ENCODE measurements at regions not wholly inside any gene's neighbourhood (a gene's known extent, or its start where the extent isn't known, plus 50 kb on each side); places are given as distances from the start of the nearest gene placed in this dataset.

DNA sequence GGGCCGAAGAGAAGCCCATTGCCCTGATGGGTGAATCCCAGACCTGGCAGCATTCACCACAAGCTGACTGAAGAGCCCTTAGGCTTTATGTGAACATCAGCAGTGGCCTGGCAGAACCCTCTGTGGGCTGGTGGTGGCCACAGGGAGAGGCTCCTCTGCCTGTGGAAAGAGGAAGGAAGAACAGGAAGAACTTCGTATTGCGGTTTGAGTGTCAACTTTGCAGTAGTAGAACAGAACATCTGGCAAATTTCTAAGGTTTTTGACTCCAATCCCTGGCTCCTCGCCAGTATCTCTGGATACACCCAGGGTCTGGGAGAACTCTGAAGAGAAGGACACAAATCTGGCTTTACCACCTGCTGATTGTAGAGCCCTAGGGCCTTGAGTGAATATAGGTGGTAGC is 356.4 kb upstream of the GRAMD2B start:
- H3K4me1 ChIP-seq (ENCODE audit: control insufficient read depth, low read depth, low read length), result no peaks in the 10 kb centered on the region
- no peaks in the 10 kb centered on the region for H3K36me3 ChIP-seq (ENCODE audit: control insufficient read depth, low read depth, low read length)
- H3K9ac ChIP-seq (ENCODE audit: low read length), result no peak overlapping the region
- no peaks in the 10 kb centered on the region for H3K9me3 ChIP-seq (ENCODE audit: control insufficient read depth, low read depth, low read length)
- H3K27me3 ChIP-seq (ENCODE audit: control insufficient read depth, insufficient read depth, low read length), result no peaks in the 10 kb centered on the region
- H3K27ac ChIP-seq (ENCODE audit: low read length), result no peak overlapping the region
- H3K4me3 ChIP-seq (ENCODE audit: low read length), result no peak overlapping the region

DNA sequence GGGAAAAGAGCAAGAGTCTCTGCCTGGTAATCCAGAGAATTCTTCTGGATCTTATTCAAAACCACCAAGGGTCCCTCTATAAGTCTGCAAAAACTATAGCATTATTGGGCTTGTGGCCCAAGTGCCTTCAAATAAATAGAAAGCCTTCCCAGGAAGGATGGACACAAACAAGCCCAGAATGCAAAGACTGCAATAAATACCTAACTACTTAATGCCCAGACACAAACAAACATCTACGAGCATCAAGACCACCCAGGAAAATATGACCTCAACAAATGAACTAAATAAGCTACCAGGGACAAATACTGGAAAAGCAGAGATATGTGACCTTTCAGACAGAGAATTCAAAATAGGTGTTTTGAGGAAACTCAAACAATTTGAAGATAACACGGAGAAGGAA is 355.8 kb upstream of the GRAMD2B start:
- no peak overlapping the region for H3K27ac ChIP-seq (ENCODE audit: low read length)
- H3K27me3 ChIP-seq (ENCODE audit: control insufficient read depth, insufficient read depth, low read length), result no peaks in the 10 kb centered on the region
- H3K9ac ChIP-seq (ENCODE audit: low read length), result no peak overlapping the region
- H3K4me3 ChIP-seq (ENCODE audit: low read length), result no peak overlapping the region
- H3K4me1 ChIP-seq (ENCODE audit: control insufficient read depth, low read depth, low read length), result no peaks in the 10 kb centered on the region
- no peaks in the 10 kb centered on the region for H3K9me3 ChIP-seq (ENCODE audit: control insufficient read depth, low read depth, low read length)
- no peaks in the 10 kb centered on the region for H3K36me3 ChIP-seq (ENCODE audit: control insufficient read depth, low read depth, low read length)

DNA sequence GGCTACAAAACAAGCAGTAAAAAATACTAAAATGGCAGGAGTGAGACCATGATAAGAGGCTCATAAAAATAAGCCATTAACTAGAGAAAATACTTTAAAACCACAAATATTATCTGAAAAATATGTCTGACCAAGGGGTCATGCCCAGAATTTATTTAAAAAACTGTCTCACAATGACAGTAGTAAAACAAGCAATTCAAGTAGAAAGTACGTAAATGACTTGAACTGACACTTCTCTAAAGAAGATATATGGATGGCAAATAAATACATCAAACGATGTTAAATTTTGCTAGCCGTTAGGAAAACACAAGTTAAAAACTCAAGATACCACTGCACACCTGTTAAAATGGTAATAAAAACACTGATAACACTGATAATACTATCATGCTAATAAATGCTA is 353.9 kb upstream of the GRAMD2B start:
- no peaks in the 10 kb centered on the region for H3K27me3 ChIP-seq (ENCODE audit: control insufficient read depth, insufficient read depth, low read length)
- no peak overlapping the region for H3K4me3 ChIP-seq (ENCODE audit: low read length)
- H3K4me1 ChIP-seq (ENCODE audit: control insufficient read depth, low read depth, low read length), result no peaks in the 10 kb centered on the region
- H3K9me3 ChIP-seq (ENCODE audit: control insufficient read depth, low read depth, low read length), result no peaks in the 10 kb centered on the region
- H3K27ac ChIP-seq (ENCODE audit: low read length), result no peak overlapping the region
- H3K36me3 ChIP-seq (ENCODE audit: control insufficient read depth, low read depth, low read length), result no peaks in the 10 kb centered on the region
- no peak overlapping the region for H3K9ac ChIP-seq (ENCODE audit: low read length)

DNA sequence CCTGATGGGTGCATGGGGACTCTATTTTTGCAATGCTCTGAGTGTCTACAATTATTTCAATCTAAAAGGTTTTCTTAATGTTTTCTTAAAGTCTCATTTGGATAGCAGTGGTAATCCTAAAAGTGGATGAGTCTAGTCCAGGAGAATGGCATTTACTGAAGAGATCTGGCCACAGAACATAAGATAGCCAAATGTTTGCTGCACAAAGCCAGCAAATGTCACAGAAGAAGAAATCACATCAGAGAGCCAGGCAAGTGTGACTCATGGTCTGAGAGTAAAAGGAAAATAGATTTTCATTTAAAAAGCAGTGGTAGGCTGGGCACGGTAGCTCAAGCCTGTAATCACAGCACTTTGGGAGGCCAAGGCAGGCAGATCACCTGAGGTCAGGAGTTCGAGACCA is 352.7 kb upstream of the GRAMD2B start:
- Histone ChIP-seq H3K27ac (ENCODE audit: low read length) (no peak overlapping the region), H3K4me3 (ENCODE audit: low read length) (no peak overlapping the region), H3K9me3 (ENCODE audit: control insufficient read depth, low read depth, low read length) (no peaks in the 10 kb centered on the region), H3K9ac (ENCODE audit: low read length) (no peak overlapping the region), H3K27me3 (ENCODE audit: control insufficient read depth, insufficient read depth, low read length) (no peaks in the 10 kb centered on the region), H3K36me3 (ENCODE audit: control insufficient read depth, low read depth, low read length) (no peaks in the 10 kb centered on the region), H3K4me1 (ENCODE audit: control insufficient read depth, low read depth, low read length) (no peaks in the 10 kb centered on the region)

DNA sequence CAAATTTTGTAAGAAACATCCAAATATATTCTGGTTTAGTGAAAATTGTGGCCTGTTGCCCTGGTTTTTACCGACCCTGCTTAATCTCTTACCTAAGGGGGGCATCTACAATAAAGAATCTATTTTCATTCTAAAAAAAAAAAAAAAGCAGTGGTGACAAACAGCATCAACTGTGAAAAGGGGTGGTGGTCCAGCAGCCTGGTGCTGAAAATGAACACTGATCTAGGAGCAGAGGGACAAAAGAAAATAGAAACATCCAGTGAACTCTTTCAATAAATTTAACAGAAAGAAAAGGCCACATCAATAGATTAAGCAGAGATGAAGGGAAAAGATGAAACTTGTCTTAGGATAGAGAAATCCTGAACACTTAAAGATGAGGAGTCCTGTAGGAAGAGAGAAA is 348.7 kb upstream of the GRAMD2B start:
- H3K9me3 ChIP-seq (ENCODE audit: control insufficient read depth, low read depth, low read length), result no peaks in the 10 kb centered on the region
- no peak overlapping the region for H3K9ac ChIP-seq (ENCODE audit: low read length)
- no peak overlapping the region for H3K4me3 ChIP-seq (ENCODE audit: low read length)
- H3K4me1 ChIP-seq (ENCODE audit: control insufficient read depth, low read depth, low read length), result no peaks in the 10 kb centered on the region
- H3K27me3 ChIP-seq (ENCODE audit: control insufficient read depth, insufficient read depth, low read length), result no peaks in the 10 kb centered on the region
- no peaks in the 10 kb centered on the region for H3K36me3 ChIP-seq (ENCODE audit: control insufficient read depth, low read depth, low read length)
- no peak overlapping the region for H3K27ac ChIP-seq (ENCODE audit: low read length)

DNA sequence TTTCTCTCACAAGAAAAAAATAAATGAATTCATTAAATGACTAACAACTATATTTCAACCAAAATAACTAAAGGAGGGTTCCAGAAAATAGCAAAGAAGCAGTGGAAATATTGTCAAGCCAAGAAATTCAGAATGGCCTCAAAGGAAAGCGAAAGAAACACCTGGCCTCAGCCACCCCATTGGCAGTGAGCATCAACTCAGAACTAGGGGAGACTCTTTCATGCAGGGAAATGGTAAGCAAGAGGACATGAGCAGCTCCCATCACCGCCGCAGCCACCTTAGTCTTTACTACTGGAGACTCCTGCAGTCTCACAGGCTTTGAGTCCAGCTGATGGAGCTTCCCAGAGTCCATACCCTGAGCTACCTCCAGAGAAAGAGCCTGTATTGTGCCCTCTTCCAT is 343.9 kb upstream of the GRAMD2B start:
- H3K4me1 ChIP-seq (ENCODE audit: control insufficient read depth, low read depth, low read length), result no peaks in the 10 kb centered on the region
- H3K4me3 ChIP-seq (ENCODE audit: low read length), result no peak overlapping the region
- H3K27ac ChIP-seq (ENCODE audit: low read length), result no peak overlapping the region
- H3K9ac ChIP-seq (ENCODE audit: low read length), result no peak overlapping the region
- H3K9me3 ChIP-seq (ENCODE audit: control insufficient read depth, low read depth, low read length), result no peaks in the 10 kb centered on the region
- H3K27me3 ChIP-seq (ENCODE audit: control insufficient read depth, insufficient read depth, low read length), result no peaks in the 10 kb centered on the region
- H3K36me3 ChIP-seq (ENCODE audit: control insufficient read depth, low read depth, low read length), result no peaks in the 10 kb centered on the region

DNA sequence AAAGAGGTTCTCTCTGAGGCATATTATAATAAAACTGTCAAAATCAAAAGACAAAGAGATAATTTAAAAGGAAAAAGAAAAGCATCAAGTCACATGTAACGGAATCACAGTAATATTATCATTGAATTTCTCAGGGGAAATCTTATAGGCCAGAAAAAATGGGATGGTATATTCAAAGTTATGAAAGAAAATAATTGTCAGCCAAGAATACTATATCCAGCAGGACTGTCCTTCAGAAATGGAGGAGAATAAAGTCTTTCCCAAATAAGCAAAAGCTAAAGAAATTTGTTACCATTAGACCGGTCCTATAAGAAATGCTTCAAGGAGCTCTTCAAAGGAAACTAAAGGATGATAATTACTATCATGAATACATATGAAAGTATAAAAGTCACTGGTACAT is 342.0 kb upstream of the GRAMD2B start:
- H3K27me3 ChIP-seq (ENCODE audit: control insufficient read depth, insufficient read depth, low read length), result no peaks in the 10 kb centered on the region
- H3K4me1 ChIP-seq (ENCODE audit: control insufficient read depth, low read depth, low read length), result no peaks in the 10 kb centered on the region
- H3K36me3 ChIP-seq (ENCODE audit: control insufficient read depth, low read depth, low read length), result no peaks in the 10 kb centered on the region
- no peak overlapping the region for H3K4me3 ChIP-seq (ENCODE audit: low read length)
- peaks cover 10% of the 10 kb centered on the region for H3K9me3 ChIP-seq (ENCODE audit: control insufficient read depth, low read depth, low read length)
- H3K9ac ChIP-seq (ENCODE audit: low read length), result no peak overlapping the region
- H3K27ac ChIP-seq (ENCODE audit: low read length), result no peak overlapping the region

DNA sequence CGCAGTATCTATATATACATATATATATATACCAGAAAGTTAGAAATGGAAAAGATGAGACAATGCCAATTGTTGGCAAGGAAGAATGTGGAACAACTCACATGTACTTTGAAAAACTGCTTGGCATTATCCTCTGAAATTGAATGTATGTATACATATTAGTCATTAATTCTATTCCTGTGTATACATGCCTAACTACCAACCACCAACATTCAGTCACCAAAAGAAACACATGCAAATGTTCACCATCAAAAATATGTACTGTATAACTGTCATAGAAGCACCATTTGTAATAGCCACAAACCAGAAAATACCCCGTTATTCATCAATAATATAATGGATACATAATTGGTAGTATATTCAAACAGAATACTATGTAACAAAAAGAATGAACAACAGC is 330.2 kb upstream of the GRAMD2B start:
- Histone ChIP-seq H3K4me1 (ENCODE audit: control insufficient read depth, low read depth, low read length) (no peaks in the 10 kb centered on the region), H3K36me3 (ENCODE audit: control insufficient read depth, low read depth, low read length) (no peaks in the 10 kb centered on the region), H3K27ac (ENCODE audit: low read length) (no peak overlapping the region), H3K4me3 (ENCODE audit: low read length) (no peak overlapping the region), H3K9me3 (ENCODE audit: control insufficient read depth, low read depth, low read length) (no peaks in the 10 kb centered on the region), H3K27me3 (ENCODE audit: control insufficient read depth, insufficient read depth, low read length) (no peaks in the 10 kb centered on the region), H3K9ac (ENCODE audit: low read length) (no peak overlapping the region)

DNA sequence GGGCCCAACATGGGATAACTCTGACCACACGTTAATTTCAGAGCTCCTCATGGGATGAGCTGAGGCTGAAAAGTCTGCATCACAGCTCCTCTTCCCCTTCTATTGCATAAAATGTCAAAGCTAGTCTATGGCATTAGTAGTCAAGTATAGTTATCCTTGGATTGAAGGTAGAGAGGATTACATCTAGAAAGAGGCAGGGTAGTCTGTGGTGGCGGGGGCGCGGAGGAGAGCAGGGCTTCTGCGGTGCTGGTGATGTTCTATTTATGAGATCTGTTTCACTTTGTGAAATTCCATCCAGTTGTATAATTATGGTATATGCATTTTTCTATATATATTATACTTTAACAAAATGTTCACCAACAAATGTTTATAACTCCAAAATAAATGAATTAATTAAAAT is 329.5 kb upstream of the GRAMD2B start:
- no peak overlapping the region for H3K9ac ChIP-seq (ENCODE audit: low read length)
- H3K36me3 ChIP-seq (ENCODE audit: control insufficient read depth, low read depth, low read length), result no peaks in the 10 kb centered on the region
- no peaks in the 10 kb centered on the region for H3K27me3 ChIP-seq (ENCODE audit: control insufficient read depth, insufficient read depth, low read length)
- H3K27ac ChIP-seq (ENCODE audit: low read length), result no peak overlapping the region
- H3K9me3 ChIP-seq (ENCODE audit: control insufficient read depth, low read depth, low read length), result no peaks in the 10 kb centered on the region
- H3K4me1 ChIP-seq (ENCODE audit: control insufficient read depth, low read depth, low read length), result no peaks in the 10 kb centered on the region
- H3K4me3 ChIP-seq (ENCODE audit: low read length), result no peak overlapping the region

DNA sequence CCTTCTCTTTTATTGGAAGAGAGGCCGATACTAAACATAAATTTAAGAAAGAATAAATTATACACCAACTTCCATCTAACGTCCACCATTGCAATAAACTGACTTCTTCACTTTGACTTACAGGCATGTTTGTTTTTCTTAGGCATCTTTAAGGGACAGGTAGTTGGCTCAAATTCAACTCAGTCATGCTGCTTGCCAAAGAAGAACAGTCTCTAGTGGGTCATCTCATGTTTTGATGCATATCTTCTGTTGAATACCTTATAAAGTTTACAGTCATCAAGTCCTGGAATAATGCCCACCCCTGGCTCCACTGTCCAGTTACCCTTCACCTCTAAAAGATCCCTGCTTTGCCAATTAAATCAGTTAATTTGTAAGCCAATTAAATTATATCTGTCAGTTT is 328.2 kb upstream of the GRAMD2B start:
- Histone ChIP-seq H3K27me3 (ENCODE audit: control insufficient read depth, insufficient read depth, low read length) (no peaks in the 10 kb centered on the region), H3K36me3 (ENCODE audit: control insufficient read depth, low read depth, low read length) (no peaks in the 10 kb centered on the region), H3K4me3 (ENCODE audit: low read length) (no peak overlapping the region), H3K4me1 (ENCODE audit: control insufficient read depth, low read depth, low read length) (no peaks in the 10 kb centered on the region), H3K27ac (ENCODE audit: low read length) (no peak overlapping the region), H3K9me3 (ENCODE audit: control insufficient read depth, low read depth, low read length) (no peaks in the 10 kb centered on the region), H3K9ac (ENCODE audit: low read length) (no peak overlapping the region)

DNA sequence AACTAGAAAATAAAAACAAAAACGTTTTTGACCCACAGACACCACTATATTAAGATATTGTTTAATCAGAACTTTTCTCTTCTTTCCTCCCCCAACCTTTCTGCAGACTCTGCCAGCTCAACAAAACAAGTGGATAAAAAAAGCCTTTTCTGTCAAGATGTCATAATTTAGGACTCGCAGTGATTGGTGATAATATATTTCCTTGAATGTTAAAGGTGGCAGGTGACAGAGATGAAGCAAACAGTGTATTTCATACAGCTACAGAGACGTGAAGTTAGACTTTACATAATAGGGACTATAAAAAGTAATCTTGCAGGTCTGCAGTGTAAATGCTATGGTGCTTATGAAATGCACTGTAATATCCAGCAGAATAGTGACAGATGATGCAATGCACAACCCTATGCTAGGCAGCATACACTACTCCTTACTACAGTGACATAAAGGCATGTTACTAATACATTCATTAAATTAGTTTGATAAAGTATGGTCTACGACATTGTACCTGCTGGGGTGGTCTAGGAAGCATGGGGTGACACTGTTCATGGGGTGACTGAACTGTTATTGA is 326.7 kb upstream of the GRAMD2B start:
- Histone ChIP-seq H3K4me1 (ENCODE audit: control insufficient read depth, low read depth, low read length) (no peaks in the 10 kb centered on the region), H3K27me3 (ENCODE audit: control insufficient read depth, insufficient read depth, low read length) (no peaks in the 10 kb centered on the region), H3K4me3 (ENCODE audit: low read length) (no peak overlapping the region), H3K27ac (ENCODE audit: low read length) (no peak overlapping the region), H3K9me3 (ENCODE audit: control insufficient read depth, low read depth, low read length) (no peaks in the 10 kb centered on the region), H3K9ac (ENCODE audit: low read length) (no peak overlapping the region), H3K36me3 (ENCODE audit: control insufficient read depth, low read depth, low read length) (no peaks in the 10 kb centered on the region)

DNA sequence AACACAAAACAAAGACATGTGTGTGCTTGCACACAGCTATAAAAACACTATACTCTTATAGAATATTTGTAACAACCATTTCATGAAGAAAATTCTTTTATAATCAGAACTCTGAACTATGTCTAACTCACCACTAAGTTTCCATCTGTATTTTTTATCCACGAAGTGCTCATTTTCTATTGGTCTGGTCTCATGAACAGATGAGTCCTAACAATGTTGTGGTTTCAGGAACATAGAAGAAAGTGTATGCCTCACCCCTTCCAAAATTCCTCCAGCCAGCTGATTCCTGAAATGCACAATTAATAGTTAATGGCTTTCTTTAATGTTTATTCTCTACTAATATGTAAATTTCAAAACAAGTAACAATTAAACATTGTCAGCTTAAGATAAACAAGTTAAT is 325.3 kb upstream of the GRAMD2B start:
- Histone ChIP-seq H3K4me3 (ENCODE audit: low read length) (no peak overlapping the region), H3K9ac (ENCODE audit: low read length) (no peak overlapping the region), H3K27me3 (ENCODE audit: control insufficient read depth, insufficient read depth, low read length) (no peaks in the 10 kb centered on the region), H3K36me3 (ENCODE audit: control insufficient read depth, low read depth, low read length) (no peaks in the 10 kb centered on the region), H3K4me1 (ENCODE audit: control insufficient read depth, low read depth, low read length) (no peaks in the 10 kb centered on the region), H3K27ac (ENCODE audit: low read length) (no peak overlapping the region), H3K9me3 (ENCODE audit: control insufficient read depth, low read depth, low read length) (no peaks in the 10 kb centered on the region)

All from iPS-18a (cell line).